Naive B cell (primary cell): ENCODE measurements at regions not wholly inside any gene's neighbourhood (a gene's known extent, or its start where the extent isn't known, plus 50 kb on each side); places are given as distances from the start of the nearest gene placed in this dataset.

Source experiments
- ATAC-seq, 2 donors: fragments of 150-1000 bp; cut with Tn5 transposase; 2 replicates each; pipeline ENCODE4 v1.10.0; 2021; ENCODE audit warnings: low read depth in 2 of 2, mild to moderate bottlenecking in 2 of 2, moderate library complexity in 2 of 2
- DNase-seq: peaks from one replicate; pipeline ENCODE4 v3.0.0; 2022
- H3K27ac Mint-ChIP-seq, 6 donors: one replicate each; pipeline ENCODE4 v1.8.0; 2020 to 2022; ENCODE audit warnings: mild to moderate bottlenecking in 6 of 6, mixed read lengths in 6 of 6, moderate library complexity in 5 of 6, inconsistent platforms in 2 of 6
- H3K27me3 Mint-ChIP-seq, 3 donors: one replicate each; pipeline ENCODE4 v1.8.0; 2021 to 2022; ENCODE audit warnings: mixed read lengths in 3 of 3, mild to moderate bottlenecking in 1 of 3
- H3K36me3 Mint-ChIP-seq, 2 donors: one replicate each; pipeline ENCODE4 v1.8.0; 2020 to 2022; ENCODE audit warnings: mixed read lengths in 2 of 2, inconsistent platforms in 1 of 2, mild to moderate bottlenecking in 1 of 2
- H3K4me1 Mint-ChIP-seq, 3 donors: one replicate each; pipeline ENCODE4 v1.8.0; 2020 to 2022; ENCODE audit warnings: mixed read lengths in 3 of 3, inconsistent platforms in 1 of 3, mild to moderate bottlenecking in 1 of 3, moderate library complexity in 1 of 3
- H3K4me3 Mint-ChIP-seq, 8 donors: one replicate each; pipeline ENCODE4 v1.8.0; 2020 to 2022; ENCODE audit warnings: mild to moderate bottlenecking in 8 of 8, mixed read lengths in 8 of 8, moderate library complexity in 8 of 8, inconsistent platforms in 2 of 8
- H3K9me3 Mint-ChIP-seq, 7 donors: one replicate each; pipeline ENCODE4 v1.8.0; 2020 to 2022; ENCODE audit warnings: mixed read lengths in 7 of 7, mild to moderate bottlenecking in 5 of 7, inconsistent platforms in 2 of 7, moderate library complexity in 1 of 7

GRCh38 chr3:8276506-8276905, 225.1 kb upstream of the LMCD1 start:
- DNase-seq (no peak), ATAC-seq (no peak)
- H3K36me3 Mint-ChIP-seq = no peaks in the 10 kb centered on the region
- H3K27ac Mint-ChIP-seq = no peak overlapping the region
- H3K9me3 Mint-ChIP-seq = peaks cover 0 to 9% (median 4%) of the 10 kb centered on the region in 7 donors
- no peak overlapping the region for H3K4me3 Mint-ChIP-seq
- H3K27me3 Mint-ChIP-seq = peaks cover 0 to 5% (median 0%) of the 10 kb centered on the region in 3 donors
- H3K4me1 Mint-ChIP-seq = no peaks in the 10 kb centered on the region

GRCh38 chr3:8278448-8278847, 223.2 kb upstream of the LMCD1 start:
- Mint-ChIP-seq H3K4me3 (peak overlapping the region in 1 of 8 donors; percentile 36), H3K27me3 (no peaks in the 10 kb centered on the region), H3K27ac (no peak overlapping the region)

GRCh38 chr3:8279476-8279875, 222.1 kb upstream of the LMCD1 start:
- peaks cover 0 to 4% (median 0%) of the 10 kb centered on the region in 7 donors for H3K9me3 Mint-ChIP-seq
- H3K27ac Mint-ChIP-seq = no peak overlapping the region
- H3K36me3 Mint-ChIP-seq = no peaks in the 10 kb centered on the region
- ATAC-seq = no peak
- H3K4me1 Mint-ChIP-seq = no peaks in the 10 kb centered on the region
- DNase-seq = no peak
- no peaks in the 10 kb centered on the region for H3K27me3 Mint-ChIP-seq
- H3K4me3 Mint-ChIP-seq = no peak overlapping the region

More at GRCh38 chr3:8278448-8278847, 223.2 kb upstream of the LMCD1 start:
- DNase-seq = no peak
- no peak for ATAC-seq
- Mint-ChIP-seq H3K36me3 (no peaks in the 10 kb centered on the region), H3K9me3 (peaks cover 0 to 5% (median 0%) of the 10 kb centered on the region in 7 donors), H3K4me1 (no peaks in the 10 kb centered on the region)

DNA sequence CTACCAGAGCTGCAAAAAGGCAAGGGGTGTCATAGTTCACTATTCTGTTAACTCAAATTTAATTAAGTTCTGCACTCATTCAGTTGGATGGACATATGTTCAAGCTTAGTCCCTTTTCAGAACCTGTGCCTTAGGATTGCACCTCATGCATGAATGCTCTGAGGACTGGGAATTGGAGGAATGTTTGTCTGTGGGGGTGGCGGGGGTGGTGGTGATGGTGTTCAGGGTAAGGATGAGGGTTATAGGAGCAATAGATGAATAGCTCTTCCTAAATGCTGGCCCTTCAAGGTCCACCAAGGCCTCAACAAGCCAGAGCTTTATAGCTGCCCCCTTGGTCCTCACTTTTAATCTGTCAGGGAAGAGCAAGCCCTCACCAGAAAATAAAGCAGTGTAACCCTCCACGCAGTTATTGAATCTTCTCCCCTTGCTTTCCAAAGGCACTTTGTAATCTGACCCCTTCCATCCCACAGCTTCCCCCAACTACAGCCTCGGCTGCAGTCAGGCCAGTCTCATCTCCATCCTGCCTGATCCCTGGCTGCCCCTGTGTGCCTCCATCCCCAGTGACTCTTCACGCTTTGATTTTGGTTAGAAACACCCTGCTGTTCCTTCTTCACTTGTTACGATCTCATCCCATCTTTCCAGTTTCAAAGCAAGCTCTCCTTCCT, 221.6 kb upstream of the LMCD1 start:
- H3K36me3 Mint-ChIP-seq = no peaks in the 10 kb centered on the region
- H3K4me1 Mint-ChIP-seq = no peaks in the 10 kb centered on the region
- H3K9me3 Mint-ChIP-seq = peaks cover 0 to 4% (median 0%) of the 10 kb centered on the region in 7 donors
- peak overlapping the region in 1 of 8 donors; percentile 32 for H3K4me3 Mint-ChIP-seq
- DNase-seq = no peak
- no peak overlapping the region for H3K27ac Mint-ChIP-seq
- no peak for ATAC-seq
- H3K27me3 Mint-ChIP-seq = no peaks in the 10 kb centered on the region

DNA sequence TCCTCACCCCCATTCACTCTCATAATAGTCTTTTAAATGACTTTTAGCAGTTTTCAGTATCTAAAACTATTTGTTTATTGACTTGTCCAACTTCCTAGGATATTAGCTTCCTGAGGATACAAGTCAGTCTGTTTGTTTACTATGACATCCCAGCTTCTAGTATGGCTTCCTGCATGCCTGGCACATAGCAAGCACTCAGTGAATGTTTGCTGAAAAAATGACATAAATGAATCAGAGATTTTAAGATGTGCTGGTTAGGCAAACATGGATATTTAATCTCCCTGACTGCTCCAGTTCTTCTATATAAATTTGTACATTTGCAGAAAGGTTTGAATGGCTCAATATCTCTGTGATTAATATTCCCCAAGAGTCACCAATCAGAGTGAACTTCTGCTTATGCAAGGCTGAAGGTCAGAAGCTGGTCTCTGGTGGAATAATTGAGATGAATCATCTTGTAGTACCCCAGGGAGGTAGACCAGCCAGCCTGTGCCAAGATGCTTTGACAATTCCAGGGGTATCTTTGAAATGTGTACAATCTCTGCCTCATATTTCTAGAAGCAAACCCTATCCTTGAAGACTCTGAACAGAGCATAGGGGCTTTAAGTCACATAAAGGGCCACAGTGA, 219.0 kb upstream of the LMCD1 start:
- Mint-ChIP-seq H3K27ac (no peak overlapping the region), H3K4me3 (no peak overlapping the region), H3K4me1 (no peaks in the 10 kb centered on the region), H3K27me3 (no peaks in the 10 kb centered on the region), H3K9me3 (peaks cover 0 to 4% (median 0%) of the 10 kb centered on the region in 7 donors), H3K36me3 (no peaks in the 10 kb centered on the region)
- DNase-seq (no peak), ATAC-seq (no peak)

GRCh38 chr3:8283193-8283592, 218.4 kb upstream of the LMCD1 start:
- H3K36me3 Mint-ChIP-seq = no peaks in the 10 kb centered on the region
- ATAC-seq (no peak), DNase-seq (no peak)
- no peak overlapping the region for H3K27ac Mint-ChIP-seq
- H3K9me3 Mint-ChIP-seq = peaks cover 0 to 4% (median 0%) of the 10 kb centered on the region in 7 donors
- H3K4me3 Mint-ChIP-seq = no peak overlapping the region
- no peaks in the 10 kb centered on the region for H3K4me1 Mint-ChIP-seq
- no peaks in the 10 kb centered on the region for H3K27me3 Mint-ChIP-seq

DNA sequence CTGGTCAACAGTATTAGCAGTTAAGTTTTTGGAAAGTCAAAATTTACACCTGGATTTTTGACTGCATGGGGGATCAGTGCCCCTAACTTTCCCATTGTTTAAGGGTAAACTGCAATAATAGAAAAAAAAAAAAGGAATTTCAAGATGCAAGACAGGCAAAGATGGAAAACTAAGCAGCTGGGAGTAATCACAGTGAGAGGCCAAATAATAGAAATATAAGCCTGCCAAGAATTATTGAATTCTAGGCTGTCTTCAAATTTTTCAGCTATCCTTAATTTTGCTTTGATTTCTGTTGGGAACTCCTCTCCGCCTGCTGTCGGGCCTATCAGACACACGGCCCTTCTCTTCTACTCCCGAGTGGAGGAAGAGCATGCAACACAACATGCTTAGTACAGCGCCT, 215.5 kb upstream of the LMCD1 start:
- Mint-ChIP-seq H3K27me3 (peaks cover 0 to 7% (median 1%) of the 10 kb centered on the region in 3 donors), H3K4me1 (no peaks in the 10 kb centered on the region), H3K4me3 (no peak overlapping the region), H3K36me3 (no peaks in the 10 kb centered on the region), H3K27ac (no peak overlapping the region), H3K9me3 (no peaks in the 10 kb centered on the region)
- DNase-seq (no peak), ATAC-seq (no peak)

- peaks cover 0 to 14% (median 5%) of the 10 kb centered on the region in 3 donors for H3K27me3 Mint-ChIP-seq
- H3K9me3 Mint-ChIP-seq = no peaks in the 10 kb centered on the region
- ATAC-seq = no peak
- H3K27ac Mint-ChIP-seq = no peak overlapping the region
- DNase-seq = no peak
- H3K4me3 Mint-ChIP-seq = no peak overlapping the region
- no peaks in the 10 kb centered on the region for H3K36me3 Mint-ChIP-seq
- H3K4me1 Mint-ChIP-seq = no peaks in the 10 kb centered on the region
Observed at GRCh38 chr3:8286749-8287148, 214.9 kb upstream of the LMCD1 start.

- Mint-ChIP-seq H3K27me3 (peaks cover 0 to 15% (median 5%) of the 10 kb centered on the region in 3 donors), H3K9me3 (peaks cover 0 to 2% (median 0%) of the 10 kb centered on the region in 7 donors), H3K36me3 (no peaks in the 10 kb centered on the region), H3K4me3 (no peak overlapping the region), H3K4me1 (no peaks in the 10 kb centered on the region), H3K27ac (no peak overlapping the region)
- no peak for DNase-seq
- ATAC-seq = no peak
Observed at GRCh38 chr3:8290611-8291010, 211.0 kb upstream of the LMCD1 start.

DNA sequence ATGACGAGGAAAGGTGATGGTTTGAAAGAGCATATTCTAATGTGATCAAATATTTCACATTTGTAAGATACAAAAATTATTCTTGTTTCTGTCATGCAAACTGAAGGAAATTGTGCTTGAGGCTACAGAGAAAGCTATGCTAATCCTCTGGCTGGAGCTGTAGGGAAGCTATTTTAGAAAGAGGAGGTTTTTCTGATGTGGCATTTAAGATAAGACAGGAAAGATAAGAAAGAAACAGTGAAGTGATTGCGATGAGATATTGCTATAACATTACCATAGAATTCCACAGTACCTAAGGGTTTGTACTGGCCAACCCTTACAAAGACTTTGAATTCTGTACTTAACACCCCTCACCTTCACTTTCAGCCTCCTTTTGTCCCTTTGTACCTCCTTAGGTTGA, 205.2 kb upstream of the LMCD1 start:
- H3K4me3 Mint-ChIP-seq = no peak overlapping the region
- no peaks in the 10 kb centered on the region for H3K36me3 Mint-ChIP-seq
- H3K27ac Mint-ChIP-seq = no peak overlapping the region
- ATAC-seq = no peak
- no peaks in the 10 kb centered on the region for H3K4me1 Mint-ChIP-seq
- no peak for DNase-seq
- peaks cover 0 to 2% (median 0%) of the 10 kb centered on the region in 7 donors for H3K9me3 Mint-ChIP-seq
- H3K27me3 Mint-ChIP-seq = peaks cover 0 to 8% (median 8%) of the 10 kb centered on the region in 3 donors

- Mint-ChIP-seq H3K27ac (no peak overlapping the region), H3K27me3 (peaks cover 0 to 8% (median 7%) of the 10 kb centered on the region in 3 donors), H3K9me3 (peaks cover 0 to 2% (median 0%) of the 10 kb centered on the region in 7 donors), H3K4me1 (no peaks in the 10 kb centered on the region), H3K4me3 (no peak overlapping the region), H3K36me3 (no peaks in the 10 kb centered on the region)
- no peak for DNase-seq
- no peak for ATAC-seq
Observed at GRCh38 chr3:8298021-8298954, 203.3 kb upstream of the LMCD1 start.

DNA sequence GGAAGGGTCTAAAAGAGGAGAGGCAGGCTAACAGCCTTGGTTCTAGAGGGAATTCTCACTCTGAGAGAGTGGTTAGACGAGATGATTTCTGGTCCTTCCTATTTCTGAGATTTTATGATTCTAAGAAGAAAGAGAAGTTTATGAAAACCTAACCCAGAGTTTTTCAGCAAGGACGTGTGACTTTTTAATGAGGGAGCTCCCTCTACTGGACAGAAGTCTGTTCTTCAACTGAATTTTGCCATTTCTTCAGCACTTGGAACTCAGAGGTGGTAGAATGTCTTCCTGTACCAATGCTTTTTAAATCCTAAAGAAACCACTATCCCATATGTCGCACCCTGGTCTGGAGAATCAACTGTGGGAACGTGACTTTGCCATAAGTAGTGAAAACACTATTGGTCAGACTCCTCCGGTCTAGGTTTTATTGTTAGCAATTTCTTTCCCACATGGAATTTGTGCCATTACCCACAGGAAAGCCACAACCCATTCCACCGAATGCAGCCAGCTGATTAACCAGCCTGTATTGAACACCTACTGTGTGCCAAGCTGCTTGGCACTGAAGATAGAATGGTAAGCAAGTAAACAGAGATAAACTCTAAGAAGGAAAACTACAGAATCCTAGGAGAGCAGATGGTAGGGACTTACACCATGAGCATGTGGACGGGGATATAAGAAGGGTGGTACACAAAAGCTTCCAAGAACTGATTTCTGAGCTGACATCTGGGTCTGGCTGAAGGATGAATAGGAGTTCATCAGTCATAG, 199.5 kb upstream of the LMCD1 start:
- H3K9me3 Mint-ChIP-seq = peaks cover 0 to 3% (median 0%) of the 10 kb centered on the region in 7 donors

GRCh38 chr3:8303466-8303865, 198.2 kb upstream of the LMCD1 start:
- Mint-ChIP-seq H3K27me3 (peaks cover 8 to 14% (median 13%) of the 10 kb centered on the region in 3 donors), H3K4me3 (no peak overlapping the region), H3K27ac (no peak overlapping the region), H3K9me3 (peaks cover 0 to 7% (median 0%) of the 10 kb centered on the region in 7 donors), H3K4me1 (no peaks in the 10 kb centered on the region), H3K36me3 (no peaks in the 10 kb centered on the region)
- no peak for ATAC-seq
- DNase-seq = no peak

More for the DNA sequence above, 199.5 kb upstream of the LMCD1 start:
- no peak for ATAC-seq
- no peak for DNase-seq
- peak overlapping the region in 1 of 6 donors; percentile 63 for H3K27ac Mint-ChIP-seq
- H3K36me3 Mint-ChIP-seq = no peaks in the 10 kb centered on the region
- peaks cover 8 to 10% (median 8%) of the 10 kb centered on the region in 3 donors for H3K27me3 Mint-ChIP-seq
- H3K4me1 Mint-ChIP-seq = no peaks in the 10 kb centered on the region
- no peak overlapping the region for H3K4me3 Mint-ChIP-seq
